ENCODE measurements at regions not wholly inside any gene's neighbourhood (a gene's known extent, or its start where the extent isn't known, plus 50 kb on each side); places are given as distances from the start of the nearest gene placed in this dataset.

DNA sequence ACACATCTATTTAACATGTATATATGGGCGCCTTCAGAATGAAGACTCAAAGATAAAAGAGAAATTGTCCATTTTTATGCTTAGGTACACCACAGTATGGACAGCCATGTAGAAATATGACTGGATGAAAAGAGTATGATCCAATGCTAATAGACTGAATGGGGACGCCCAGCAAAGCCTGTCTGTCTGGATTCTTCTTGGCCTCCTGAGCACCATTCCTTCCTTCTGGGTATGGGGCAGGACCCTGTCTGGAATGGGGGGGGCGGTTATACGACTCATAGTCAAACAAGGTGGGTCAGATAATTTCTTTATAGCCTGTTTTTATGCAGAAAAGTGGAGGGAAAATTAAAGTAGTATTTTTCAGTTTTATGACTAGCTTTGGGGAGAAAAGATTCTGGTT, 81.2 kb upstream of the ABCD3 start:
- TF ChIP-seq, protein P1, sequence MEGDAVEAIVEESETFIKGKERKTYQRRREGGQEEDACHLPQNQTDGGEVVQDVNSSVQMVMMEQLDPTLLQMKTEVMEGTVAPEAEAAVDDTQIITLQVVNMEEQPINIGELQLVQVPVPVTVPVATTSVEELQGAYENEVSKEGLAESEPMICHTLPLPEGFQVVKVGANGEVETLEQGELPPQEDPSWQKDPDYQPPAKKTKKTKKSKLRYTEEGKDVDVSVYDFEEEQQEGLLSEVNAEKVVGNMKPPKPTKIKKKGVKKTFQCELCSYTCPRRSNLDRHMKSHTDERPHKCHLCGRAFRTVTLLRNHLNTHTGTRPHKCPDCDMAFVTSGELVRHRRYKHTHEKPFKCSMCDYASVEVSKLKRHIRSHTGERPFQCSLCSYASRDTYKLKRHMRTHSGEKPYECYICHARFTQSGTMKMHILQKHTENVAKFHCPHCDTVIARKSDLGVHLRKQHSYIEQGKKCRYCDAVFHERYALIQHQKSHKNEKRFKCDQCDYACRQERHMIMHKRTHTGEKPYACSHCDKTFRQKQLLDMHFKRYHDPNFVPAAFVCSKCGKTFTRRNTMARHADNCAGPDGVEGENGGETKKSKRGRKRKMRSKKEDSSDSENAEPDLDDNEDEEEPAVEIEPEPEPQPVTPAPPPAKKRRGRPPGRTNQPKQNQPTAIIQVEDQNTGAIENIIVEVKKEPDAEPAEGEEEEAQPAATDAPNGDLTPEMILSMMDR (IDR thresholded peaks at IDR 0.05 in 4 of 5, conservative IDR thresholded peaks at IDR 0.05 in 1 of 5) = no peak
- TF ChIP-seq POLR2A (IDR thresholded peaks at IDR 0.05) = no peak

Data from gastrocnemius medialis (tissue), 4 donors.